ENCODE measurements at regions not wholly inside any gene's neighbourhood (a gene's known extent, or its start where the extent isn't known, plus 50 kb on each side); places are given as distances from the start of the nearest gene placed in this dataset.

DNA sequence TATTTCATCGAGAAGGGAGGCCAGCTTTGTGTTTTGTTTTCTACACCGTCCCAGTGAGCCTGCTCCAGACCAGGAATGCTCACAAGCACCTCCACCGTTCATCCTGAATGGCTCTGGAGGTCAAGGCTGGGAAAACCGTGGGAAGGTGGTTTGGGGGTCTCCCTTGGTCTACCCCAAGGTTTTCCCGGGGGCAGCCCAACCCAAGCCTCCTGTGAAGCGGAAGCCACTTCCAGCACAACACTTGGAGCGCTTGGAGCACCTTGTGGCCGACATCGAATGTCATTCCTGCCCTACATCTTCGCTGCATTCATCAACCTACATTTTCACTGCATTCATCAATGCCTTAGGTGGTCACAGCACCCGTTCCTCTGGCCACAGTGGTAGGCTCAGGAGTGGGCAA is 255.6 kb upstream of the PMEPA1 start:
- H2BK12ac ChIP-seq (ENCODE audit: low read depth, low read length), result no peak overlapping the region

More for the DNA sequence above, 255.6 kb upstream of the PMEPA1 start:
- H3K27ac ChIP-seq (ENCODE audit: low read depth, low read length), result no peak overlapping the region
- H2BK15ac ChIP-seq (ENCODE audit: low read length), result no peak overlapping the region
- POLR2A ChIA-PET (ENCODE audit: partially characterized antibody), result no interaction called here
- H3K4me1 ChIP-seq (replicated peaks in 1 of 4; ENCODE audit: control insufficient read depth in 3 of 4, insufficient read depth in 4 of 4, low read length in 3 of 4), result no peaks in the 10 kb centered on the region
- H4K20me1 ChIP-seq (replicated peaks in 1 of 2; ENCODE audit: control insufficient read depth in 1 of 2, insufficient read depth in 2 of 2, low read length in 2 of 2), result no peaks in the 10 kb centered on the region
- H3K23me2 ChIP-seq (ENCODE audit: low read depth, low read length), result no peaks in the 10 kb centered on the region
- CTCF ChIA-PET (ENCODE audit: partially characterized antibody), result interaction anchor here (0.8 to 1.3 kb wide), 3 partner anchors 7 to 19 kb away, joined by 3 to 4 read pairs (median 3); no protein-coding TSS in a partner anchor
- no peak overlapping the region for H3K4me3 ChIP-seq (ENCODE audit: extremely low read depth in 1 of 4, insufficient read depth in 2 of 4, low read depth in 3 of 4, low read length in 4 of 4)
- FAIRE-seq (no peak), DNase-seq (ENCODE audit: low read depth in 1 of 2, low spot score in 2 of 2) (no peak)
- H3K9ac ChIP-seq (replicated peaks in 1 of 4; ENCODE audit: extremely low read depth in 1 of 4, low read depth in 3 of 4, low read length in 3 of 4), result no peak overlapping the region
- H3K18ac ChIP-seq (ENCODE audit: extremely low read depth, low read length), result no peak overlapping the region
- H3K27me3 ChIP-seq (replicated peaks in 1 of 4; ENCODE audit: control insufficient read depth in 3 of 4, extremely low read depth in 1 of 4, insufficient read depth in 3 of 4, low read length in 3 of 4), result no peaks in the 10 kb centered on the region; a peak in 1 of 7 replicates
- no peak overlapping the region for H3K14ac ChIP-seq (ENCODE audit: insufficient read length)
- no peak overlapping the region for H3K4me2 ChIP-seq (ENCODE audit: insufficient read depth in 1 of 2, low read depth in 2 of 2, low read length in 2 of 2)
- no peak overlapping the region for H2BK120ac ChIP-seq (replicated peaks; ENCODE audit: low read depth, low read length)
- no peaks in the 10 kb centered on the region for H3K36me3 ChIP-seq (ENCODE audit: control insufficient read depth in 2 of 4, insufficient read depth in 4 of 4, low read length in 3 of 4)
- TF ChIP-seq KDM4A (IDR thresholded peaks at IDR 0.05; ENCODE audit: low read depth, low read length, severe bottlenecking), result no peak
- TF ChIP-seq BACH1 (IDR thresholded peaks at IDR 0.05; ENCODE audit: low read length), result no peak
- no peak for TF ChIP-seq BCL11A (IDR thresholded peaks at IDR 0.05; ENCODE audit: low read depth in 2 of 2, low read length in 2 of 2)
- no peak for TF ChIP-seq SIN3A (conservative IDR thresholded peaks at IDR 0.05 in 1 of 2, IDR thresholded peaks at IDR 0.05 in 1 of 2; ENCODE audit: low read depth in 1 of 2, low read length in 2 of 2)
- TF ChIP-seq ASH2L (IDR thresholded peaks at IDR 0.05; ENCODE audit: low read length), result no peak
- H2BK20ac ChIP-seq (ENCODE audit: low read length), result no peak overlapping the region
- H2AK5ac ChIP-seq (ENCODE audit: low read depth, low read length), result no peak overlapping the region
- H2BK5ac ChIP-seq (ENCODE audit: low read depth, low read length), result no peak overlapping the region
- no peak overlapping the region for H3K23ac ChIP-seq (ENCODE audit: insufficient read length)
- no peaks in the 10 kb centered on the region for H3K79me1 ChIP-seq (ENCODE audit: low read depth, low read length)
- H4K8ac ChIP-seq (ENCODE audit: extremely low read depth, insufficient read depth, low read length), result no peak overlapping the region; the same call in 1 of the 2 replicates
- H3K4ac ChIP-seq (replicated peaks; ENCODE audit: insufficient read length, low read depth, low read length), result no peak overlapping the region
- H2AFZ ChIP-seq (ENCODE audit: low read length), result no peak overlapping the region
- H3K56ac ChIP-seq (replicated peaks; ENCODE audit: insufficient read length, low read depth, low read length), result no peak overlapping the region
- no peak overlapping the region for H4K5ac ChIP-seq (ENCODE audit: insufficient read length, low read depth, low read length)
- no peaks in the 10 kb centered on the region for H3K9me3 ChIP-seq (ENCODE audit: insufficient read depth in 2 of 2, low read depth in 1 of 2, low read length in 1 of 2)
- 98% methylated on average over 11 of the region's 11 CpGs; no CpG with 5 or more reads in 1 of the 2 experiments for WGBS, 2 experiments (ENCODE audit: extremely low coverage in 1 of 2, insufficient coverage in 1 of 2, insufficient read length in 1 of 2, insufficient replicate concordance in 2 of 2, low coverage in 1 of 2, low lambda C conversion rate in 2 of 2, missing lambda C conversion rate in 1 of 2)
- H3K79me2 ChIP-seq (ENCODE audit: control insufficient read depth in 1 of 2, insufficient read depth in 2 of 2, low read length in 2 of 2), result no peaks in the 10 kb centered on the region
- no peak overlapping the region for H4K91ac ChIP-seq (replicated peaks; ENCODE audit: insufficient read length, low read length)

Data from H1 (cell line).